HG03460 (cell line): ENCODE measurements at regions not wholly inside any gene's neighbourhood (a gene's known extent, or its start where the extent isn't known, plus 50 kb on each side); places are given as distances from the start of the nearest gene placed in this dataset.

Experiments
- ATAC-seq: cut with Tn5 transposase; IDR thresholded peaks from one replicate; pipeline ENCODE4 v1.9.1; 2021; ENCODE audit not compliant: unreplicated experiment

DNA sequence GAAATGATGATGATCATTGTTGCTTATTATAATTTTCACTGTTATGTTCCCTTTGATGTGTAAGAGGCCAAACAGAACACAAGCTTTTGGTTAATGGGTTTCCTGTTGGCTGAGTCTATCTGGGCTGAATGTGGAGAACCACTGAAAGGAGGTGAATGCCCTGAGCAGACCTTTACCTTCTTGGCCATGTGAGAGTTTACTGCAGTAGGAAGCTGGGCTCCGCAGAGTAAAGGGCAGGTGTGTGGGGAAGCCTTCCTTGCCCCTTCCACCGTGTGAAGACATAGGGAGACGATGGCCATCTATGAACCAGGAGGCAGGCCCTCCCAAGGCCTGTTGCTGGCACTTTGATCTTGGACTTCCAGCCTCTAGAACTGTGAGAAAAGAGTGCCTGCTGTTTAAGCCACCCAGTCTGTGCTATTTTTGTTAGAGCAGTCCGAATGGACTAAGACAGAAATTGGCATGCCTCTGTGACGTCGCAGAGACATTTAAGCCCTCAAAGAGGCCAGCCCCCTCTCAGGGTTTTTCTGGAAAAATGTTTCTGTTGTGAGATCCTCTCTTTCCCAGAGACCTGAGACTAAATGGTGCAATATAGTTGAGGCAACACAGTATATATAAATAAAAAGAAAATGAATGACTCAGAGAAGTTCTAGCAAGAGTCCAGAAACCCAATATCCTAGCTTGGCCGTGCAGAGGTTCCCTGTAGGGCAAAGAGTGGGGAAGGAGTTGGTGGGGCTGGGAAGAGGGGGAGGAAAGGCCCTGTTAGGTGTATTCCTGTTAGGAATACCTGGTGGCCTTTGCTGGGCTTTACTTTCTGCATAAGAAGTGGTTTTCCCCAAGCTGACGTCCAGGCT is 121.9 kb upstream of the LGALSL start:
- no peak for ATAC-seq

DNA sequence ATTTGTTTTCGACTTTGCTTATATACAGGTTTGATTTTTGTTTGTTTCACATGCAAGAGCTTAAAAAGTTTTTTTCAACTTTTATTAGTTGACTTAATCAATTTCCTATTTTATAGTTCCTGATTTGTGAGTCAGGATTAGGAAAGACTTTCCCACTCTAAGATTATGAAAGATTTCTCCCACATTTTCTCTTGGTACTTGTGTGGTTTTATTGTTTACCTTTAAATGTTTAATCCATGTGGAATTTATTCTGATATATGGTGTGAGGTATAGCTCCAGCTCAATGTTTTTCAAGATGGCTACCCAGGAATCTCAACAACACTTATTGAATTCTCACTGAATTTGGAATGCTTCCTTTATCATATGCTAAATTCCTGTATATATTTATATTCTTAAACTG is 117.8 kb upstream of the LGALSL start:
- no peak for ATAC-seq

DNA sequence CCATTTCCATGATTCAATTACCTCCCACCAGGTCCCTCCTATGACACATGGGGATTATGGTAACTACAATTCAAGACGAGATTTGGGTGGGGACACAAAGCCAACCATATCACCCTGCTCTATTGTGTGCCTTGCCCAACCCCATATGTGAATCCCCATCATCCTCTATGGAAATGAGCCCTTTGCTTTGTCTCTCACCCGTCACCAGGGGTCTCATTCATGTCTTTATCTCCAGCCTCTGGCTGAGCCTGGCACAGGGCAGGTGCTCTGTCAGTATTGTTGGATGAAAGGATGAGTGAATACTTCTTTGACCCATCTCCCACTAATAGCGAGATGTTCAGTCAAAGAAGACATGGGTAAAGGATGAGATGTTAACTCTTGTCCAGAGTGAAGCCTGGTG is 116.6 kb upstream of the LGALSL start:
- ATAC-seq = no peak

DNA sequence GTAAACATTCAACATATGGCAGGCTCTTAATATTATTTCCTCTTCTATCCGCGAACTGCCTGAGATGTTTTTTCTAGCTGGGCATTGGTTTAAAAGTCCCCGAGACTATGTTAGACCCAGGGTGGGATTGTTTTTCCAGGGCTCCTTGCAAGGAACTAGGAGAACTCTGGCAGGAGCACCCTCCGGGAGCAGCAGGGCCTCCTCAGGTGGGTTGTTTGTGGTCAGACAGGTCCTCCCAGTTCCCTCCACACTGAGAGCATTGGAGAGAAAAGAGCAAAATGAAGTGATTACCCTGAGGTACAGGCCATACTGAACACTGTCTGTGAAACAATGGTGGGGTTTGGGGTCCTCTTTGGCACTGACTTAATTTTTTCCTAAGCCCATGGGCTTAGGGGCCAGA is 115.9 kb upstream of the LGALSL start:
- no peak for ATAC-seq

DNA sequence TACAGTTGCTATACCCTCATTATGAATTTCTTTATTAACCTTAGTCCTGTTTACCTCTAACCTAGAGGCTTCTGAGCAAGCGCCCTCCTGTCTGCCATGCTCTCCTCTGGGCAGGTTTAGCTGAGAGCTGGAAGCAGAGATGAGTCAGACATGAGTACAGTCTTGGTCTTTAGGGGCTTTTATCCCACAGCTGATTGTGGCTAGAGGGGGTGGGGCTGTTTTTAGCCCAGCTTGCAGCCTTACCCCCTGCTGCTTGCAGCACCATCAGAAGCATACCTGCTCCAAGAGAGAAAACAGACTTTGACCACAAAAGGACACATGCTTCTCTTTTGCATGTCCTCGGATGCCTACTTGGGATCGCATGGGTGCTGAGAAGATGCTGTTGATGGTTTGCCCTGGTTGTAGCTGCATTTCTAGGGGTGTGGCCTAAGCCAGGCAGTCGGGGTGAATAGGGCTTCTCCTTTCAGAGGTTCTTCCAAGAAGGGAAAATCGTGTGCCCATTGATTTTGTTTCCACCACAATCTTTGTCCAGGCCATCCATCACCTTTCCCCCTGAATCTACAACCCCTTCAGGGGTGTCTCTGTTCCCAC is 115.0 kb upstream of the LGALSL start:
- ATAC-seq = no peak

DNA sequence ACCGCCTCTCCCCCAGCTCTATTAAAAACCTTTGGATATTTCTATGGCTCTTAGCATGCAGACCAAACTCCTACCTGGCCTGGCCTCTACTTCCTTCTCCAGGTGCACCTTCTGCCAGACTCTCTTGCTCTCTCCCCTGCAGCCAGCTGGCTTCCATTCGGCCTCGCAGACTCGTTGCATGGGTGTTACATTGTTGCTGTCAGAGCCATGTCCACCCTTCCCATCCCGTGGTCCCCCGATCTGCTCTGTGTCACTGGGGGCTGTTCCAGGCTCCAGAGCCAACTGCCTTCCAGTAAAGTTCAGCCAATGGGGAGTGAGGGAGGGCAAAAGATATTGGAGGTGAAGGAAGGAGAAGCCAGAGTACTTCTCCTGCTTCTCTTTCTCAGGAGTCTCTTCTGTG is 112.5 kb upstream of the LGALSL start:
- ATAC-seq = no peak

DNA sequence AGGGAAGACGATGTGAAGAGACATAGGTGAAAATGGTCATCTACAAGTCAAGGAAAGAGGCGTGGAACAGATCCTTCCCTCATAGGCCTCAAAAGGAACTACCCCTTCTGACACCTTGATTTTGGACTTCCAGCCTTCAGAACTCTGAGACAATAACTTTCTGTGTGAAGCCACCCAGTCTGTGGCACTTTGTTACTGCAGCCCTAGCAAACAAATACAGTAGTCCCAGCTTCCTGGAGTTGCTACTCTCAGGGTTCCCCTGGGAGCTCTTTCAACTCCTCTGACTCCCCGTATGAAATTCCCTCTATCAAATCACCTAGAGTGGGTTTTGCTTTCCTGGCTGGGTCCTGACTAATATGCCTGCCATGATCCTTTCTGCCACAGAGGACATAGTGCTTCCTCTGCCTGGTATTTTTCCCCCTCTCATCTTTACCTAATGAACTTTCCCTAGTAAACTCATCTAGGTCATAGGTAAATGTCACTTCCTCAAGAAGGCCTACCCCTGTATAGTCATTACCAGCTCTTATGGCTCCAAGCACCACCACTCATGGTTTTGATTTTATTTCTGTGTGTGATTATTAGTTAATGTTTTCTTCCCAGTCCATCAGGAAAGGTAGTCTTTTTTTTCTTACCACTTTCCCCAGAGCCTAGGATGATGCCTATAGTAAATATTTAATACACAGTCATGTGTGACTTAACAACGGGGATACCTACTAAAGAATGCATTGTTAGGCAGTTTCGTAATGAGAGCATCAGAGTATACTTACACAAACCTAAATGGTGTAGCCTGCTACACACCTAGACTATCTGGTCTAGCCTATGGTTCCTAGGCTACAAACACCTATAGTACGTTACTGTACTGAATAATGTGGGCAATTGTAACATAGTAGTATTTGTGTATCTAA is 111.5 kb upstream of the LGALSL start:
- no peak for ATAC-seq

DNA sequence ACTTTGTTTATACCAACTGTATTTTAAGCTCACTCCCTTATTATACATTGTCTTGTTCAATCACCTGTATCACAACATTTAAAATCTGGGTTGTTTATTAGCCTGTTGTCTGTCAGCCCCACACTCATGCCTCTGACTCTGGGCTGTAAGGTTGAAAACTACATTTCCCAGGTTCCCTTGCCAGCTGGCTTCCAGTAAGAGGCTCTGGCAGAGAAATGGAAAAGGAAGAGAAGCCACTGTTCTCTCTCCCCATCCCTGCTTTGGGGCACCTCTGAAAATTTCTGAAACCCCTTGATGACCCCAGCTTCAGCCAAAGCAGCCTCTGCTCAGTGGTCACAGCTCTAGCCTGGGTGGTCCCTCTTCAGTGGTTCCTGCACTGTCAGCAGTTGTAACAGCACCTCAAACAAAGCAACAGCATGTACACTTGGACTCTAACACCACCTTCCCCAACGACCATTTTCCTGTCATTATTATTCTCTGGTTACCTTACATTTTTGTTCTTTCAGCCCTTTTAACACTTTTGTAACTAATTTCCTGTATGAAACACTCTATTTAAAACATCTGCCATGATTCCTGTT is 108.9 kb upstream of the LGALSL start:
- no peak for ATAC-seq

DNA sequence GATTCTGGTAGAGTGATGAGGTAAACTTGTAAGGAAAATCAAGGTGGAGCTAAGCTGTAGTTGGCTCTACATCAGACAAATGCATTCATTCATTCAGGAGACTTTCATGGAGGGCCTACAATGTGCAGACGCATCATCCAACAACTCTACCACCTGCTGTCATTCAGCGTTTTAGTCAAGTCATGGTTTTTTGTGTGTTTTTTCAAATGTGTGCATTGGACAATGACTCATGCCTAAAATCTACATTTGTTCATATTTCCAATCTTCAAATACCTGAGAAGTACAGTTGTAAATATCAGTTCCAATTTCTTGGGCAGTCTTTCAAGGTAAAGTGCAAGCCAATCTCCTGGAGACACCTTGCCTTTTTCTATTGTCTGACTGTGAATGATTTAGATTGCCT is 108.0 kb upstream of the LGALSL start:
- no peak for ATAC-seq

DNA sequence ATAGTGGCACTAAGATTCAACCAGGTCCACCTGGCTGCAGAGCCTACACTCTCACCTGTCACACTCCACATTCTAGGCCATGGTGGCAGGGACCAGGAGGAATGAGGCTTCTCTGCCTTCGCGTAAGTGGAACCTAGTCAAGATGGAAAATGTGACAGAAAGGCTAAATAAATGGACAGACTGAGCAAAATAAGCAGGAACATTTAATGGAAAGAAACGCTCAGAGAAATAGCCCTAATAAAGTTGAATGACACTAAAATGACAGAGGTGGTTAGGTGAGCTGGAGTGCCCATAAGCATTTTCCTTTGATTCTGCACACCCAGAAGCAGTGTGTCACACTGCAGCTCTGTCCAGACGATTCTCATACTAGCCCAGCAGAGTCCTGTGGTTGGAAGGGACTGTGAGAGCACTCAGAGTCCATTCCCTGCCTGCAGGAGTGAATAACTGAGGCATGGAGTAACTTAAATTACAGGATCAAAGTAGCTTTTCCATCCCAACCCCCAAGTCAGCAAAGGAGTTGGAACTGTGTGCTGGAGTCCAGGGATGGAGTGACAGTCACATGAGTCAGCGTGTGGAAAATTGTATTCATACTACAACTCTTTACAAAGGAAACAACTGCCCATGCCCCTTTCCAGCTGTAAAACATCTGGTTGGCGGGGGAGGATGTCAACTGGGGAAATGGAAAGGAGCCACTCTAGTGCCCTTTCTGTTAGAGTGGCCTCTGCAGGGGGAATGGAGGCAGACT is 105.4 kb upstream of the LGALSL start:
- ATAC-seq = no peak

DNA sequence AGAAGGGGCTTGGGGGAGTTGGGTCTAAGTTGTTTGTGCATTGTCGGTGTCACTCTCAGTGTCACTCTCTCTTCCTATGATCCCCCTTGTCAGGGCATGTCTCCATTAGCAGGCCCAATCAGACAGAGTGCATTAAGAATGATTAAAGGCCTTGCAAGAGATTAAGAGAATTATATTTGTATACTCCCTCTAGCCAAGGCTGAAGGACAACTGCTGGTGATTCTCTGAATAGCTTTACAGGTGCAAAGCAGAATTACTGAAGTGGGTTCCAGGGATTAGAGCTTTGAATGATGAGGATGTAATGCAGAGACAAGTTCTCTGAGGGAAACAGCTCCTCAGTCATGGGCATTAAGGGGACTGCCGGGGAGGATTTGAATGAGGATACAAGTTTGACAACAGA is 104.8 kb upstream of the LGALSL start:
- no peak for ATAC-seq

DNA sequence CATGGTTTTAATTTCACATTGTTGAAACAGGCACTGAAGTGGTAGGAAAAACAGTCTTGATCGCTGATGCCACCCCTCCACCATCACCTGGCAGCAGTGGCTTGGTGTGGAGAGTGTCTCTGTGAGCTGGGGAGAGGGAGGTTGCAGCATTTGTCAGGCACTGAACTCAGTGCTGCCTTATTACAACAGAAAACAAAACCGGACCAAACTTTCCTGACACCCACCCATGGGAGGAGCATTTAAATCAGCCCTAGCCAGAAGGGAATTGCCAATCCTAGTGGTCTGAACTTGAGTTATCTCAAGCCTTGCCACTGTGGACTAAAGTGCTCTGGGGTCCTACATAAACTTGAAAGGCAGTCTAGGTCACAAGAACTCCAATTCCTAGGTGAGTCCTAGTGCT is 103.0 kb upstream of the LGALSL start:
- ATAC-seq = no peak

DNA sequence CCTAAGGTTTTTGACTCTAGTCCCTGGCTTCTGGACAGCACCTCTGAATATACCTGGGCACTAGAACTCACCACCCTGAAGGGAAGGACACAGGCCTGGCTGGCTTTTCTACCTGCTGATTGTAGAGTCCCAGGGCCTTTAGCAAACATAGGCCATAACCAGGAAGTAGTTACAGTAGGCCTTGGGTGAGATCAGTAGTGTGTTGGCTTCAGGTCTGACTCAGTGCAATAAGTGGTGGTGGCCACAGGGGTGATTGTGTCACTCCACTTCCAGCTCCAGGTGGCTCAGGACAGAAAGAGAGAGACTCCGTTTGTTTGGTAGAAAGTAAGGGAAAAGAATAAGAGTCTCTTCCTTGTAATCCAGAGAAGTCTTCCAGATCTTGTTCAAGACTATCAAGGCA is 101.7 kb upstream of the LGALSL start:
- ATAC-seq = no peak

DNA sequence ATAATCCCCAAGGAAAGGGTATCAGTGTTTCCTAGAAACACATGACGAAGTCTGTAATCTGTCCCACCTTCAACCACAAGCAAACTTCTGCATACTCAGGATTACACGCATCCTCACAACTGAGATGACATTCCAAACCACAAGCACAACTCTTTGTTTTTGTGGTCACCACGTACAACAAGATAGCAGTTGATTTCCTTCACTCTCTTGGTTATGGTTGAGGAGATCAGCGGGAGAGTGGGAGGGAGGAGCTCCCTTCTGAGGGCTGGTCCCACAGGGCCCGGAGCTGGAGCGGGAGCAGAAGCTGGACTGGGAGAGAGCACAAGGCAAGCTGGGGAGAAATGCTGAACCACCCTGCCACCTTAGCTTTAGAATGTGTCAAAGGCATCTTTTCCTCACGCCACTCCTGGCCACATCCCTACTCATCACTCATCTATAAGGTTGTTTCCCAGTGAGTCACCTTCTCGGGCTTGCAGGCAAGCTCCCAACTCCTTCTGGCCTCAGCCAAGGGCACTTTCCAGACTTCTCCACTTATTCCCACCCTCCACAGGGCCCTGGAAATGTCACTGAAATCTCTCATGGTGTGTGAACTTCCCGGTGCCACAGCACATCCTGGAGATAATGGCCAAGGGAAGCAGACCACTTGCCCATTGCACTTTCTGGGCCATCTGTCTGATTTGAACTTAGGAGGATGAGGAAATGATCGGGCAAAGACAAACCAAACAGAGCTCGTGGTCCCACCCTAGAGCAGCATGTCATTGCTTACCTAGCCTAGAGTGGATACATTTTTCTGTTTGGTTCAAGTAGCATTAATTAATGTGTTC is 98.9 kb upstream of the LGALSL start:
- ATAC-seq = no peak

DNA sequence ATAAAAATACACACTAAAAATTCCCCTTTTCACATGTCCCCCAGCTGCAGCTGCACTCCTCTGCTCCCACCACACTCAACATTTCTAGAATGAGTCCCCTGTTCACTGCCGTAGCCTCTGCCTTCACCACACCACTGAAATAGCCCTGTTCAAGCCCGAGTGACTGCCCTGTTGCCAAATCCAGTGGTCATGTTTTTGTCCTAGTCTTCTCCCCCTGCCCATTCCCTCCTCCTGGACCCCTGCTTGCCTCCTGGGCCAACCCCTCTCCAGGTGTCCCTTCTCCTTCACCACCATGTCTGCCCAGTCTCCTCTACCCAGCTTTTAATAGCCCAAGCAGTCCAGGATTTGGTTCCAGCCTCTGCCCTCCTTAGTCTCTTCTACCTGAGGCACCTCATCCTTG is 97.1 kb upstream of the LGALSL start:
- no peak for ATAC-seq

DNA sequence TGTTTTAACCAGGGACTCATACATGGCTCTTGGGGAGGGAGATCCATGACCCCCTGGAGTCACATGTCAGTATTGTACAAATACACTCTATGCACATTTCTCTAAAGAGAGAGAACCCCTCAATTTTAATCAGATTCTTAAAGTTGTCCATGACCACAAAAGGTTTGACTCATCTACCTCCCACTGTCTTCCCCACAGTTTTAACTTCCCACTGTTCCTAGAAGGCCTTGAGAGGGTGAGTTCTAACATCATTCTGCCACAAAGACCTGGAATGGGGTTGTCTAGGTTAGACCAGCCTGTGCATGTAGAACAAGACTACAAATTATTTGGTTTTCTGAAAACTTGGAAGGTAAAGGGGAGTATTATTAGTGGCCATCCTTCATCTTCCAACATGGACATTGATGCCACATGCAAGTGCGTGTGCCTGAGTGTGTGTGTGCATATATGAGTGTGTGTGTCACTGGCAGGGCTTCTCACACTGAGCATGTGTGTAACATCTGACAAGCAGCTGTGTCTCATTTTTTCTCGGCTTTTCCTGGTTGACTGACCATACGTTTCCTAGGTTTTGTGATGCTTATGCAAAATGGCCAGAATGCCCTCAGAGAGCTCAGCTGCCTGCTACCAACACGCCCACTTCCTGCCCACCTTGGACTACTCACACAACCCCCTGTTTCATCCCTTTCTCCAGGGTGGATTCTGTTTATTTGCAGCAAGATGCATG is 94.6 kb upstream of the LGALSL start:
- no peak for ATAC-seq

DNA sequence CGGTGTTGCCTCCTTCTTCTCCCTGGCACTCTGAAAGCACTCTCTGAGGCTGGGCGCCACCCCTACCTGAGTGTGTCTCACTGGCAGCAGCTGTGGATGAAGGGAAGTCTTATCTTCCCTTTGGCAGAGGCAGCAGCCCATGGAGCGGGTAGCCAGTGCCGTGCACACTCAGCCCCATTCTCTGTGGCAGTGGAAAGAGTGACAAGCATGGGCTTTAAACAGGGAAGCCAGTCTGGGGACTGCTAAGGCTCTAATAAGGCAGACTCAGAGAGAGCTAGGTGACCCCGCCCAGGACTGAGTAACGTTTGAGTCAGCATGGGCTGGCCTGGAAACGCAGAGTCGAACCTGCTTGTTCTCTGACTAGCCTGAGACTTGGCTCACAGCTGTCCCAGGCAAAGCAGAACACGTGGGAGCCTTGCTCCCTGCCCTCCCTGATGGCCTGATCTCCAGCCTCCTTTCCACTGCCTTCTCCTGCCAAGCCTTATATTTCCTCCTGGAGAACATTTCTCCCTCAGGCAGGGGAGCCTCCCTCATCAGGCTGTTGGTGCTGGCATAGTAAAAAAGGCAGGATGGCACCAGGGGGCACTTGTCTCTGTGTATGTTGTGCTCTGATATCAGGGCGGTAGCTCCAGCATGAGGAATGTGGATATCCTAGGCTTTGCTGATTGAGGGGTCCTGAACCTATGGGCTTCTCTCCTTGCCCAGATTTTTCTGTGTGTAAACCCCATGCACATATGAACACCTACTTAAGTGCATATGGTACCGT is 93.9 kb upstream of the LGALSL start:
- no peak for ATAC-seq

DNA sequence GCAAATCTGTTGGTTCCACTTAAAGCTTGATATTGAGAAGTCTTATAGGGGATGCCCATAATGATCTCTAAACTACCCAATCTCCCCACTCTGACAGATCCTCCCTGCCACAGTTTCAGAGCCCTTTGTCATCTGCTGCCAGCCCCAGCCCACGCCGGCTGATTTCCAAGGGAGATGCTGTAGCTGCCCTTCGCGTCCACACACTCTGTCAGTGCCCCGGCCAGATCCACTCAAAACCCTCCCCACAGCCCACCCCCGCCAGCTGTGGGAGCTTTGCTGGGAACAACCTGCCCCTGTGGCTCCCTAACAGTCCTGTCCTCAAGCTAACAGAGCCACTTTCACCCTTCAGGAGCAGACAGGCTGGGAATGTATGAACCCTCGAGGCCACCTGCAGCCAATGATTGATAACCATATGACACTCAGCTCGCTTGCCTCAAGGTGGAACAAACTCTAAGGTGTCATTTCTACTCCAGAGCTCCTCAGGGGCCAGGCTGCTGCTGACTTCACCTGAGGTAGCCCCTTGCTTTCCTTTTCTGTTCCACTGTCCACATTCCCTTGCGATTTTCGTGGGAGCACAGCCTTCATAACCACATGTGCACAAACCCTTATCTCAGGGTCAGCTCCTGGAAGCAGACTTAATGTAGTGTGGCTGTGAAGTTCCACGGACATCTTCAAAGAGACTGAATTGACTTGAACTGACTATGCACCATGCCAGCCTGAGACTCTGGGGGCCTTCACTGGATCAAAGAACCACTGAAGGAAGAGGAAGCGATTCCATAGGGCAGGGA is 92.6 kb upstream of the LGALSL start:
- no peak for ATAC-seq
